HCT116 (cell line): ENCODE measurements at regions not wholly inside any gene's neighbourhood (a gene's known extent, or its start where the extent isn't known, plus 50 kb on each side); places are given as distances from the start of the nearest gene placed in this dataset.

Experiments
- ATAC-seq: fragments of 200-7000 bp; cut with Tn5 transposase; 2 replicates; pipeline ENCODE4 v1.9.1; 2020; ENCODE audit warnings: mild to moderate bottlenecking, moderate library complexity
- BruUV-seq: library from RNA; stranded (reverse); fragments of 400-500 nt; replicated peaks from 2 replicates; lab custom pipeline; 2021; lab: Mats Ljungman, UMichigan
- CTCF ChIA-PET: fragments of 300-600 bp; sonication (Branson Sonifier 250); formaldehyde crosslinking; loops from one replicate; lab custom pipeline; 2021; ENCODE audit warnings: antibody characterized with exemption; lab: Charles Lee
- POLR2A ChIA-PET: fragments of 300-600, 350-600 bp; sonication (Branson Sonifier 250); formaldehyde crosslinking; loops from one replicate; lab custom pipeline; 2021; ENCODE audit warnings: antibody characterized with exemption; lab: Charles Lee
- RAD21 ChIA-PET, 2 experiments: fragments of 300-600 bp; sonication (Branson Sonifier 250); formaldehyde crosslinking; loops; one replicate each; lab custom pipeline; 2023; ENCODE audit warnings: low total read pairs in 2 of 2; ENCODE audit not compliant: uncharacterized antibody in 2 of 2, unreplicated experiment in 2 of 2, low non-redundant PET in 1 of 2; lab: Charles Lee
- DNase-seq: peaks from one replicate; pipeline ENCODE4 v3.0.0-alpha.2; 2010; ENCODE audit warnings: low read depth, low spot score
- H2AFZ ChIP-seq: fragments of 200-600 bp; shearing (Covaris generic), sonication (generic); 2 replicates; pipeline ENCODE4 v1.6.1; 2017; ENCODE audit warnings: low read depth, mixed run types, mixed read lengths, antibody characterized with exemption, low read length; ENCODE audit not compliant: poor library complexity, severe bottlenecking
- H3K27ac ChIP-seq: 2 replicates; pipeline ENCODE4 v1.5.1; 2012; ENCODE audit warnings: low read depth, low read length
- H3K27me3 ChIP-seq: fragments of 200-600 bp; sonication (generic); 2 replicates; pipeline ENCODE4 v1.6.1; 2016; ENCODE audit warnings: mixed run types, low read length, mixed read lengths; ENCODE audit not compliant: insufficient read depth
- H3K36me3 ChIP-seq, 2 experiments: fragments of 200-500 bp in 1 of 2; fragments of 200-600 bp in 1 of 2; sonication (Bioruptor generic) in 1 of 2; sonication (generic) in 1 of 2; 2 replicates each; pipeline versions ENCODE4 v1.5.1 to v1.6.1; 2014 to 2016; ENCODE audit warnings: low read length in 2 of 2, inconsistent platforms in 1 of 2, mixed read lengths in 1 of 2, mixed run types in 1 of 2; ENCODE audit not compliant: insufficient read depth in 2 of 2, control insufficient read depth in 1 of 2
- H3K4me1 ChIP-seq, 2 experiments: fragments of 200-600 bp in 1 of 2; sonication (generic) in 1 of 2; 2 replicates each; pipeline versions ENCODE4 v1.5.1 to v1.6.1; 2012 to 2017; ENCODE audit warnings: low read length in 2 of 2, inconsistent platforms in 1 of 2, mild to moderate bottlenecking in 1 of 2, mixed read lengths in 1 of 2, mixed run types in 1 of 2, moderate library complexity in 1 of 2; ENCODE audit not compliant: insufficient read depth in 2 of 2, control insufficient read depth in 1 of 2
- H3K4me2 ChIP-seq: fragments of 200-600 bp; sonication (generic); 2 replicates; pipeline ENCODE4 v1.6.1; 2017; ENCODE audit warnings: mixed run types, low read length, mixed read lengths
- H3K4me3 ChIP-seq, 2 experiments: fragments of 200-600 bp in 1 of 2; sonication (generic) in 1 of 2; replicated peaks in 1 of 2; 2 replicates each; pipeline ENCODE4 v1.5.1; 2011 to 2016; ENCODE audit warnings: low read length in 2 of 2, control low read depth in 1 of 2, low read depth in 1 of 2, mild to moderate bottlenecking in 1 of 2, mixed read lengths in 1 of 2, mixed run types in 1 of 2
- H3K79me2 ChIP-seq: fragments of 200-600 bp; sonication (generic); 2 replicates; pipeline ENCODE4 v1.6.1; 2017; ENCODE audit warnings: mild to moderate bottlenecking, mixed run types, low read length, moderate library complexity, mixed read lengths; ENCODE audit not compliant: insufficient read depth
- H3K9ac ChIP-seq: fragments of 200-600 bp; sonication (generic); 2 replicates; pipeline ENCODE4 v1.6.1; 2016; ENCODE audit warnings: low read length, mixed read lengths
- H3K9me2 ChIP-seq: fragments of 200-600 bp; sonication (generic), shearing (Covaris generic); 2 replicates; pipeline ENCODE4 v1.6.1; 2017; ENCODE audit warnings: mixed run types, mild to moderate bottlenecking, moderate library complexity; ENCODE audit not compliant: insufficient read depth
- H3K9me3 ChIP-seq, 2 experiments: fragments of 200-500 bp in 1 of 2; fragments of 200-600 bp in 1 of 2; sonication (Bioruptor generic) in 1 of 2; sonication (generic) in 1 of 2; 2 replicates each; pipeline ENCODE4 v1.6.1; 2014 to 2017; ENCODE audit warnings: low read length in 2 of 2, mixed read lengths in 2 of 2, inconsistent platforms in 1 of 2, low read depth in 1 of 2, mild to moderate bottlenecking in 1 of 2, mixed run types in 1 of 2, moderate library complexity in 1 of 2; ENCODE audit not compliant: control insufficient read depth in 1 of 2, insufficient read depth in 1 of 2
- H4K20me1 ChIP-seq: fragments of 200-600 bp; sonication (generic), shearing (Covaris generic); 2 replicates; pipeline ENCODE4 v1.6.1; 2017; ENCODE audit warnings: mixed run types, mild to moderate bottlenecking, moderate library complexity; ENCODE audit not compliant: insufficient read depth
- ATF3 ChIP-seq: IDR thresholded peaks from 2 replicates; pipeline ENCODE4 v1.6.1; 2012
- CEBPB ChIP-seq: IDR thresholded peaks from 2 replicates; pipeline ENCODE4 v1.6.1; 2012; ENCODE audit warnings: low read depth
- CTCF ChIP-seq, 3 experiments: fragments of 200-600 bp in 1 of 3; sonication (generic) in 1 of 3; IDR thresholded peaks in 2 of 3; conservative IDR thresholded peaks in 1 of 3; 2 replicates each; pipeline ENCODE4 v1.5.1; 2012 to 2017; ENCODE audit warnings: low read depth in 2 of 3, low read length in 2 of 3, antibody characterized with exemption in 1 of 3, borderline replicate concordance in 1 of 3, control low read depth in 1 of 3, mild to moderate bottlenecking in 1 of 3, mixed read lengths in 1 of 3, mixed run types in 1 of 3, moderate library complexity in 1 of 3; ENCODE audit not compliant: insufficient read depth in 1 of 3
- EGR1 ChIP-seq: IDR thresholded peaks from 2 replicates; pipeline ENCODE4 v1.6.1; 2012; ENCODE audit warnings: low read depth
- ELF1 ChIP-seq: IDR thresholded peaks from 2 replicates; pipeline ENCODE4 v1.6.1; 2012; ENCODE audit warnings: low read depth, borderline replicate concordance
- EZH2phosphoT487 ChIP-seq: fragments of 200-600 bp; IDR thresholded peaks from 2 replicates; pipeline ENCODE4 v1.6.1; 2018; ENCODE audit warnings: antibody characterized with exemption, borderline replicate concordance
- FOSL1 ChIP-seq: IDR thresholded peaks from 2 replicates; pipeline ENCODE4 v1.6.1; 2012; ENCODE audit warnings: low read depth
- JUND ChIP-seq: IDR thresholded peaks from 2 replicates; pipeline ENCODE4 v1.6.1; 2012
- MAX ChIP-seq: IDR thresholded peaks from 2 replicates; pipeline ENCODE4 v1.6.1; 2012
- POLR2AphosphoS5 ChIP-seq: IDR thresholded peaks from 2 replicates; pipeline ENCODE4 v1.6.1; 2011; ENCODE audit warnings: mild to moderate bottlenecking, low read depth, low read length, moderate library complexity
- RAD21 ChIP-seq: IDR thresholded peaks from 2 replicates; pipeline ENCODE4 v1.6.1; 2012; ENCODE audit warnings: low read depth, mild to moderate bottlenecking
- REST ChIP-seq: IDR thresholded peaks from 2 replicates; pipeline ENCODE4 v1.6.1; 2012; ENCODE audit warnings: low read depth
- SIN3A ChIP-seq: IDR thresholded peaks from 2 replicates; pipeline ENCODE4 v1.6.1; 2012; ENCODE audit warnings: low read depth
- SP1 ChIP-seq: IDR thresholded peaks from 2 replicates; pipeline ENCODE4 v1.6.1; 2012; ENCODE audit warnings: low read depth
- TCF7L2 ChIP-seq: IDR thresholded peaks from 2 replicates; pipeline ENCODE4 v1.7.0; 2011; ENCODE audit warnings: borderline replicate concordance, inconsistent platforms; ENCODE audit not compliant: insufficient read depth, insufficient read length; ENCODE audit errors: extremely low read depth
- YY1 ChIP-seq: IDR thresholded peaks from 2 replicates; pipeline ENCODE4 v1.6.1; 2011; ENCODE audit warnings: low read length, low read depth, moderate library complexity, mild to moderate bottlenecking; ENCODE audit not compliant: insufficient replicate concordance; ENCODE audit errors: extremely low read depth
- ZFX ChIP-seq: fragments of 450-650 bp; IDR thresholded peaks from 2 replicates; pipeline ENCODE4 v1.6.1; 2017
- ZNF274 ChIP-seq: fragments of 200-500 bp; sonication (Bioruptor generic); IDR thresholded peaks from 2 replicates; pipeline ENCODE4 v1.6.1; 2014; ENCODE audit warnings: mild to moderate bottlenecking, low read depth, low read length, inconsistent platforms
- intact Hi-C: fragments of 100-400 bp; cut with micrococcal nuclease; formaldehyde crosslinking; loops from 2 replicates; pipeline ENCODE4 v1.10.0; 2022

- no peak overlapping the region for H3K9ac ChIP-seq
- no peak overlapping the region for H3K4me3 ChIP-seq
- no peak overlapping the region for H3K4me2 ChIP-seq
- H2AFZ ChIP-seq, result no peak overlapping the region
- H3K4me1 ChIP-seq, result no peaks in the 10 kb centered on the region
- H4K20me1 ChIP-seq, result no peaks in the 10 kb centered on the region
- no peak for DNase-seq
- TF ChIP-seq CTCF (IDR thresholded peaks at IDR 0.05 in 2 of 3, conservative IDR thresholded peaks at IDR 0.05 in 1 of 3; ENCODE audit: borderline replicate concordance in 1 of 3, insufficient read depth in 1 of 3, low read depth in 2 of 3, low read length in 2 of 3), result no peak
- no peak for TF ChIP-seq ZFX
- TF ChIP-seq EGR1, result no peak
- TF ChIP-seq ZNF274, result no peak
- no peak for TF ChIP-seq SP1
- no peak for TF ChIP-seq POLR2AphosphoS5
- no peak for TF ChIP-seq FOSL1
- no peak for TF ChIP-seq ELF1
- TF ChIP-seq SIN3A, result no peak
- TF ChIP-seq REST, result no peak
- TF ChIP-seq ATF3, result no peak
- no peak for TF ChIP-seq YY1
- TF ChIP-seq RAD21, result no peak
- no peak for TF ChIP-seq EZH2phosphoT487
- TF ChIP-seq CEBPB, result no peak
- no peak for TF ChIP-seq MAX
- no peak for TF ChIP-seq TCF7L2
- no peak for TF ChIP-seq JUND
- TF ChIP-seq, all 23 proteins: peak for 0
- ChIA-PET CTCF (no interaction called here), RAD21 (no interaction called here), POLR2A (no interaction called here)
- no TSS peak for BruUV-seq
- Histone ChIP-seq H3K9me2 (no peaks in the 10 kb centered on the region), H3K9me3 (no peaks in the 10 kb centered on the region), H3K27ac (no peak overlapping the region), H3K27me3 (peaks cover 31% of the 10 kb centered on the region), H3K36me3 (no peaks in the 10 kb centered on the region), H3K79me2 (no peaks in the 10 kb centered on the region)
- no peak for ATAC-seq
- intact Hi-C loops, result no loop called here
Observed at GRCh38 chr2:60351802-60352201, 201.7 kb downstream of the BCL11A start.
